SK-N-SH (cell line): ENCODE measurements at regions not wholly inside any gene's neighbourhood (a gene's known extent, or its start where the extent isn't known, plus 50 kb on each side); places are given as distances from the start of the nearest gene placed in this dataset.
"Not testable (repeated sequence)": the region's sequence is repeated elsewhere in the genome, so short reads cannot be mapped to it uniquely, and the experiment has no call there.

Experiments used
- CTCF ChIA-PET: fragments of 300-600, 350-600 bp; formaldehyde crosslinking; extraction: SDS; loops from one replicate; lab custom pipeline; 2021; lab: Yijun Ruan, JAX
- POLR2A ChIA-PET: fragments of 350-600 bp; sonication (Branson Sonifier 250); formaldehyde crosslinking; extraction: SDS; loops from one replicate; lab custom pipeline; 2020; ENCODE audit warnings: antibody characterized with exemption, inconsistent platforms; lab: Yijun Ruan, JAX
- DNase-seq: peaks from one replicate; pipeline ENCODE4 v3.0.0; 2012
- H2AFZ ChIP-seq: fragments of 200-600 bp; sonication (generic); 2 replicates; pipeline ENCODE4 v1.8.1; 2016; ENCODE audit warnings: antibody characterized with exemption, mild to moderate bottlenecking, low read depth
- H3F3A ChIP-seq: fragments of 200-600 bp; sonication (generic); replicated peaks from 2 replicates; pipeline ENCODE3; 2016; ENCODE audit warnings: antibody characterized with exemption, mild to moderate bottlenecking; ENCODE audit not compliant: insufficient read depth
- H3K27ac ChIP-seq, 2 experiments: fragments of 200-500 bp in 1 of 2; fragments of 200-600 bp in 1 of 2; sonication (Bioruptor generic) in 1 of 2; sonication (generic), shearing (Covaris generic) in 1 of 2; 2 replicates each; pipeline versions ENCODE4 v1.5.1 to v1.6.1; 2014 to 2016; ENCODE audit warnings: low read depth in 2 of 2, inconsistent platforms in 1 of 2, low read length in 1 of 2, mild to moderate bottlenecking in 1 of 2, mixed read lengths in 1 of 2
- H3K27me3 ChIP-seq: fragments of 200-600 bp; sonication (generic), shearing (Covaris generic); 2 replicates; pipeline ENCODE4 v1.6.1; 2016; ENCODE audit warnings: mixed run types; ENCODE audit not compliant: insufficient read depth
- H3K36me3 ChIP-seq, 2 experiments: fragments of 200-500 bp in 1 of 2; fragments of 200-600 bp in 1 of 2; sonication (Bioruptor generic) in 1 of 2; sonication (generic) in 1 of 2; replicated peaks in 1 of 2; 2 replicates each; pipeline versions ENCODE3 to v1.5.1; 2014 to 2016; ENCODE audit warnings: low read length in 1 of 2, mild to moderate bottlenecking in 1 of 2; ENCODE audit not compliant: insufficient read depth in 2 of 2, control insufficient read depth in 1 of 2
- H3K4me1 ChIP-seq, 2 experiments: fragments of 200-500 bp in 1 of 2; fragments of 200-600 bp in 1 of 2; sonication (Bioruptor generic) in 1 of 2; sonication (generic), shearing (Covaris generic) in 1 of 2; 2 replicates each; pipeline versions ENCODE4 v1.5.1 to v1.6.1; 2014 to 2016; ENCODE audit warnings: low read depth in 1 of 2, low read length in 1 of 2, mixed run types in 1 of 2; ENCODE audit not compliant: insufficient read depth in 2 of 2, control insufficient read depth in 1 of 2
- H3K4me2 ChIP-seq: fragments of 200-600 bp; sonication (generic), shearing (Covaris generic); 2 replicates; pipeline ENCODE4 v1.6.1; 2017; ENCODE audit warnings: mixed run types
- H3K4me3 ChIP-seq, 2 experiments: fragments of 200-500 bp in 1 of 2; fragments of 200-600 bp in 1 of 2; sonication (Bioruptor generic) in 1 of 2; sonication (generic), shearing (Covaris generic) in 1 of 2; 2 replicates each; pipeline versions ENCODE4 v1.5.1 to v1.8.1; 2014 to 2016; ENCODE audit warnings: low read depth in 2 of 2, inconsistent platforms in 1 of 2, low read length in 1 of 2, mild to moderate bottlenecking in 1 of 2, mixed read lengths in 1 of 2, moderate library complexity in 1 of 2
- H3K79me2 ChIP-seq: fragments of 200-600 bp; sonication (generic); 2 replicates; pipeline ENCODE4 v1.8.1; 2017; ENCODE audit warnings: mild to moderate bottlenecking; ENCODE audit not compliant: insufficient read depth
- H3K9ac ChIP-seq: fragments of 200-600 bp; sonication (generic); 2 replicates; pipeline ENCODE4 v1.6.1; 2017; ENCODE audit warnings: mixed run types
- H3K9me2 ChIP-seq: fragments of 200-600 bp; sonication (generic); 2 replicates; pipeline ENCODE4 v1.6.1; 2017; ENCODE audit warnings: mixed run types
- H3K9me3 ChIP-seq: fragments of 200-600 bp; sonication (generic); 2 replicates; pipeline ENCODE4 v1.6.1; 2017; ENCODE audit warnings: mixed run types, mild to moderate bottlenecking, moderate library complexity
- H4K20me1 ChIP-seq: fragments of 200-600 bp; sonication (generic); 2 replicates; pipeline ENCODE4 v1.6.1; 2017; ENCODE audit warnings: mild to moderate bottlenecking, mixed run types; ENCODE audit not compliant: insufficient read depth
- EP300 ChIP-seq, 2 experiments: IDR thresholded peaks; 2 replicates each; pipeline versions ENCODE4 v1.4.0 to v1.6.1; 2012; ENCODE audit warnings: borderline replicate concordance in 1 of 2, low read depth in 1 of 2, low read length in 1 of 2
- MXI1 ChIP-seq: IDR thresholded peaks from 2 replicates; pipeline ENCODE4 v1.6.1; 2012; ENCODE audit warnings: mild to moderate bottlenecking, low read depth, low read length, improper control_type of control experiment
- PBX3 ChIP-seq: IDR thresholded peaks from 2 replicates; pipeline ENCODE4; 2012
- RAD21 ChIP-seq: IDR thresholded peaks from 2 replicates; pipeline ENCODE4 v1.6.1; 2012; ENCODE audit warnings: mild to moderate bottlenecking, low read length
- RCOR1 ChIP-seq: fragments of 150-350 bp; IDR thresholded peaks from 2 replicates; pipeline ENCODE4 v1.6.1; 2017; ENCODE audit warnings: antibody characterized with exemption, low read length
- TEAD4 ChIP-seq: IDR thresholded peaks from 2 replicates; pipeline ENCODE4 v1.4.0; 2012; ENCODE audit warnings: mild to moderate bottlenecking, borderline replicate concordance; ENCODE audit not compliant: insufficient read depth
- WGBS: methylation state at CpG from one replicate; pipeline ENCODE4 v1.1.6; 2017; ENCODE audit warnings: low lambda C conversion rate; 5-methylcytosine and 5-hydroxymethylcytosine counted together

GRCh38 chr15:88997531-88997930, 84.4 kb upstream of the MFGE8 start:
- H3K4me1 ChIP-seq: peaks cover 3 to 4% of the 10 kb centered on the region in 2 experiments; a peak in 1 of 4 replicates
- TF ChIP-seq TEAD4 (no peak), RAD21 (no peak)
- TF ChIP-seq, all 33 proteins: peak for 0
- Histone ChIP-seq H4K20me1 (no peaks in the 10 kb centered on the region), H3K9ac (no peak overlapping the region), H3K27ac (no peak overlapping the region), H3K27me3 (no peaks in the 10 kb centered on the region), H3K36me3 (no peaks in the 10 kb centered on the region), H3K79me2 (no peaks in the 10 kb centered on the region), H3F3A (no peaks in the 10 kb centered on the region), H2AFZ (no peak overlapping the region), H3K9me2 (no peaks in the 10 kb centered on the region), H3K4me3 (no peak overlapping the region), H3K9me3 (no peaks in the 10 kb centered on the region), H3K4me2 (no peak overlapping the region)
- 72% methylated on average over 3 of the region's 3 CpGs for WGBS
- ChIA-PET CTCF (interaction anchor here (1.1 to 2.4 kb wide), 3 partner anchors 9 to 210 kb away, joined by 4 to 11 read pairs (median 5); no protein-coding TSS in a partner anchor), POLR2A (no interaction called here)
- no peak for DNase-seq

- H4K20me1 ChIP-seq: no peaks in the 10 kb centered on the region
- no peaks in the 10 kb centered on the region for H3K27me3 ChIP-seq
- no peaks in the 10 kb centered on the region for H3K9me2 ChIP-seq
- H3K9ac ChIP-seq: no peak overlapping the region
- WGBS: 79% methylated on average over 7 of the region's 7 CpGs
- H3K9me3 ChIP-seq: no peaks in the 10 kb centered on the region
- H3F3A ChIP-seq: no peaks in the 10 kb centered on the region
- H2AFZ ChIP-seq: no peak overlapping the region
- DNase-seq: no peak
- POLR2A ChIA-PET: no interaction called here
- no peaks in the 10 kb centered on the region for H3K36me3 ChIP-seq
- no peak overlapping the region for H3K27ac ChIP-seq
- TF ChIP-seq PBX3: no peak
- TF ChIP-seq MXI1: no peak
- no peak for TF ChIP-seq EP300 (IDR thresholded peaks at IDR 0.05; ENCODE audit: borderline replicate concordance in 1 of 2, low read depth in 1 of 2, low read length in 1 of 2)
- TF ChIP-seq RCOR1: no peak
- TF ChIP-seq, all 33 proteins: peak for 0
- Histone ChIP-seq H3K4me2 (no peak overlapping the region), H3K4me1 (peaks cover 6 to 7% of the 10 kb centered on the region in 2 experiments; a peak in 1 of 4 replicates), H3K4me3 (no peak overlapping the region), H3K79me2 (no peaks in the 10 kb centered on the region)
- CTCF ChIA-PET: interaction anchor here (0.8 to 3.0 kb wide), 5 partner anchors 10 to 340 kb away, joined by 3 to 11 read pairs (median 5); no protein-coding TSS in a partner anchor
Observed at GRCh38 chr15:88998980-88999713, 86.0 kb upstream of the MFGE8 start.

- H2AFZ ChIP-seq: 0 out of 2 replicates have a peak overlapping the region, but pooled peaks have one; percentile 63
- CTCF ChIA-PET: interaction anchor here (0.6 to 3.5 kb wide), 7 partner anchors 8 to 105 kb away, joined by 3 to 27 read pairs (median 5); no protein-coding TSS in a partner anchor
Observed at GRCh38 chr15:89001708-89002275, 86.5 kb upstream of the ABHD2 start.

More at GRCh38 chr15:89001708-89002275, 86.5 kb upstream of the ABHD2 start:
- 88% methylated on average over 4 of the region's 4 CpGs for WGBS
- H3K4me2 ChIP-seq, H3K4me3 ChIP-seq, H3K9me3 ChIP-seq, H3K9me2 ChIP-seq, H3F3A ChIP-seq, H3K79me2 ChIP-seq, H3K36me3 ChIP-seq, H3K27ac ChIP-seq, DNase-seq, H3K9ac ChIP-seq, H3K4me1 ChIP-seq, POLR2A ChIA-PET, H4K20me1 ChIP-seq, H3K27me3 ChIP-seq: not testable (repeated sequence)
